ENCODE measurements at regions not wholly inside any gene's neighbourhood (a gene's known extent, or its start where the extent isn't known, plus 50 kb on each side); places are given as distances from the start of the nearest gene placed in this dataset.
A peak's percentile ranks its signal among the peaks of the same experiment; 100 is the strongest.

GRCh38 chr6:149225946-149226345, 91.6 kb upstream of the TAB2 start:
- H3K9me3 Mint-ChIP-seq (ENCODE audit: low read depth), result no peaks in the 10 kb centered on the region
- H3K27me3 Mint-ChIP-seq, result no peaks in the 10 kb centered on the region
- H3K36me3 Mint-ChIP-seq, result peaks cover 5% of the 10 kb centered on the region
- no peak overlapping the region for H3K27ac Mint-ChIP-seq
- no peak overlapping the region for H3K4me3 Mint-ChIP-seq
- peaks cover 37% of the 10 kb centered on the region for H3K4me1 Mint-ChIP-seq (ENCODE audit: low read depth)

- Mint-ChIP-seq H3K4me1 (ENCODE audit: low read depth) (peaks cover 55% of the 10 kb centered on the region), H3K36me3 (peaks cover 6% of the 10 kb centered on the region), H3K27me3 (no peaks in the 10 kb centered on the region), H3K9me3 (ENCODE audit: low read depth) (no peaks in the 10 kb centered on the region), H3K4me3 (no peak overlapping the region), H3K27ac (no peak overlapping the region)
These were observed 89.7 kb upstream of the TAB2 start for GRCh38 chr6:149227796-149228195.

GRCh38 chr6:149228311-149228955, 89.1 kb upstream of the TAB2 start:
- H3K4me1 Mint-ChIP-seq (ENCODE audit: low read depth), result peaks cover 59% of the 10 kb centered on the region
- H3K9me3 Mint-ChIP-seq (ENCODE audit: low read depth), result peaks cover 2% of the 10 kb centered on the region
- H3K27me3 Mint-ChIP-seq, result no peaks in the 10 kb centered on the region
- peaks cover 6% of the 10 kb centered on the region for H3K36me3 Mint-ChIP-seq
- no peak overlapping the region for H3K4me3 Mint-ChIP-seq
- peak overlapping the region; percentile 8 for H3K27ac Mint-ChIP-seq

GRCh38 chr6:149229096-149229495, 88.4 kb upstream of the TAB2 start:
- Mint-ChIP-seq H3K4me3 (no peak overlapping the region), H3K9me3 (ENCODE audit: low read depth) (peaks cover 3% of the 10 kb centered on the region), H3K27ac (no peak overlapping the region), H3K36me3 (peaks cover 6% of the 10 kb centered on the region), H3K4me1 (ENCODE audit: low read depth) (peaks cover 60% of the 10 kb centered on the region), H3K27me3 (no peaks in the 10 kb centered on the region)

- peak overlapping the region; percentile 17 for H3K27ac Mint-ChIP-seq
- no peak overlapping the region for H3K4me3 Mint-ChIP-seq
- H3K4me1 Mint-ChIP-seq (ENCODE audit: low read depth), result peaks cover 72% of the 10 kb centered on the region
- peaks cover 3% of the 10 kb centered on the region for H3K9me3 Mint-ChIP-seq (ENCODE audit: low read depth)
- peaks cover 9% of the 10 kb centered on the region for H3K36me3 Mint-ChIP-seq
- no peaks in the 10 kb centered on the region for H3K27me3 Mint-ChIP-seq
These were observed 86.6 kb upstream of the TAB2 start for GRCh38 chr6:149230712-149231460.

GRCh38 chr6:149231778-149232177, 85.7 kb upstream of the TAB2 start:
- Mint-ChIP-seq H3K4me3 (peak overlapping the region; percentile 51), H3K36me3 (peaks cover 9% of the 10 kb centered on the region), H3K9me3 (ENCODE audit: low read depth) (peaks cover 3% of the 10 kb centered on the region), H3K4me1 (ENCODE audit: low read depth) (peaks cover 70% of the 10 kb centered on the region), H3K27ac (peak overlapping the region; percentile 87), H3K27me3 (no peaks in the 10 kb centered on the region)

- H3K27me3 Mint-ChIP-seq, result no peaks in the 10 kb centered on the region
- H3K27ac Mint-ChIP-seq, result peak overlapping the region; percentile 98
- peaks cover 66% of the 10 kb centered on the region for H3K4me1 Mint-ChIP-seq (ENCODE audit: low read depth)
- H3K36me3 Mint-ChIP-seq, result peaks cover 11% of the 10 kb centered on the region
- H3K9me3 Mint-ChIP-seq (ENCODE audit: low read depth), result peaks cover 4% of the 10 kb centered on the region
- peak overlapping the region; percentile 86 for H3K4me3 Mint-ChIP-seq
These were observed 84.3 kb upstream of the TAB2 start for GRCh38 chr6:149233056-149233715.

- peaks cover 14% of the 10 kb centered on the region for H3K36me3 Mint-ChIP-seq
- peak overlapping the region; percentile 98 for H3K27ac Mint-ChIP-seq
- H3K4me1 Mint-ChIP-seq (ENCODE audit: low read depth), result peaks cover 63% of the 10 kb centered on the region
These were observed 83.2 kb upstream of the TAB2 start for GRCh38 chr6:149234051-149234962.

GRCh38 chr6:149235130-149235561, 82.4 kb upstream of the TAB2 start:
- peak overlapping the region; percentile 98 for H3K27ac Mint-ChIP-seq
- peaks cover 62% of the 10 kb centered on the region for H3K4me1 Mint-ChIP-seq (ENCODE audit: low read depth)
- peaks cover 19% of the 10 kb centered on the region for H3K9me3 Mint-ChIP-seq (ENCODE audit: low read depth)
- peak overlapping the region; percentile 86 for H3K4me3 Mint-ChIP-seq
- H3K27me3 Mint-ChIP-seq, result no peaks in the 10 kb centered on the region
- peaks cover 16% of the 10 kb centered on the region for H3K36me3 Mint-ChIP-seq

More at GRCh38 chr6:149234051-149234962, 83.2 kb upstream of the TAB2 start:
- Mint-ChIP-seq H3K9me3 (ENCODE audit: low read depth) (peaks cover 15% of the 10 kb centered on the region), H3K27me3 (no peaks in the 10 kb centered on the region), H3K4me3 (peak overlapping the region; percentile 86)

- Mint-ChIP-seq H3K4me1 (ENCODE audit: low read depth) (peaks cover 48% of the 10 kb centered on the region), H3K27me3 (no peaks in the 10 kb centered on the region), H3K9me3 (ENCODE audit: low read depth) (peaks cover 19% of the 10 kb centered on the region), H3K27ac (no peak overlapping the region), H3K36me3 (peaks cover 20% of the 10 kb centered on the region), H3K4me3 (no peak overlapping the region)
These were observed 80.9 kb upstream of the TAB2 start for GRCh38 chr6:149236589-149236988.

- H3K4me1 Mint-ChIP-seq (ENCODE audit: low read depth), result peaks cover 40% of the 10 kb centered on the region
- peaks cover 21% of the 10 kb centered on the region for H3K36me3 Mint-ChIP-seq
- H3K27ac Mint-ChIP-seq, result peak overlapping the region; percentile 28
- H3K4me3 Mint-ChIP-seq, result no peak overlapping the region
- H3K27me3 Mint-ChIP-seq, result no peaks in the 10 kb centered on the region
- H3K9me3 Mint-ChIP-seq (ENCODE audit: low read depth), result peaks cover 19% of the 10 kb centered on the region
These were observed 80.0 kb upstream of the TAB2 start for GRCh38 chr6:149237464-149237863.

GRCh38 chr6:149239573-149240209, 77.8 kb upstream of the TAB2 start:
- peaks cover 21% of the 10 kb centered on the region for H3K36me3 Mint-ChIP-seq
- peaks cover 25% of the 10 kb centered on the region for H3K4me1 Mint-ChIP-seq (ENCODE audit: low read depth)
- peaks cover 15% of the 10 kb centered on the region for H3K9me3 Mint-ChIP-seq (ENCODE audit: low read depth)
- H3K27me3 Mint-ChIP-seq, result no peaks in the 10 kb centered on the region
- H3K4me3 Mint-ChIP-seq, result no peak overlapping the region
- no peak overlapping the region for H3K27ac Mint-ChIP-seq

- Mint-ChIP-seq H3K9me3 (ENCODE audit: low read depth) (peaks cover 15% of the 10 kb centered on the region), H3K4me1 (ENCODE audit: low read depth) (peaks cover 21% of the 10 kb centered on the region)
These were observed 74.6 kb upstream of the TAB2 start for GRCh38 chr6:149242883-149243282.

GRCh38 chr6:149244105-149244504, 73.4 kb upstream of the TAB2 start:
- H3K9me3 Mint-ChIP-seq (ENCODE audit: low read depth), result peaks cover 6% of the 10 kb centered on the region
- no peaks in the 10 kb centered on the region for H3K27me3 Mint-ChIP-seq
- H3K27ac Mint-ChIP-seq, result no peak overlapping the region
- peaks cover 9% of the 10 kb centered on the region for H3K36me3 Mint-ChIP-seq
- H3K4me1 Mint-ChIP-seq (ENCODE audit: low read depth), result peaks cover 30% of the 10 kb centered on the region
- H3K4me3 Mint-ChIP-seq, result no peak overlapping the region

More at GRCh38 chr6:149242883-149243282, 74.6 kb upstream of the TAB2 start:
- Mint-ChIP-seq H3K36me3 (peaks cover 17% of the 10 kb centered on the region), H3K27me3 (no peaks in the 10 kb centered on the region), H3K4me3 (no peak overlapping the region), H3K27ac (no peak overlapping the region)
